Retinal pigment epithelial cell (primary cell): ENCODE measurements at regions not wholly inside any gene's neighbourhood (a gene's known extent, or its start where the extent isn't known, plus 50 kb on each side); places are given as distances from the start of the nearest gene placed in this dataset.
A peak's percentile ranks its signal among the peaks of the same experiment; 100 is the strongest.

ENCODE experiments used
- DNase-seq: peaks from one replicate; pipeline ENCODE4 v3.0.0-alpha.2; 2010; ENCODE audit warnings: low read depth
- H3K4me3 ChIP-seq: 2 replicates; pipeline ENCODE4 v1.5.1; 2011; ENCODE audit warnings: mild to moderate bottlenecking, low read length, control low read depth, moderate library complexity
- TF ChIP-seq, protein P1 (sequence below): conservative IDR thresholded peaks from 2 replicates; pipeline ENCODE4 v1.5.1; 2011; ENCODE audit warnings: low read depth, low read length, control low read depth, inconsistent platforms

GRCh38 chr6:119633461-119633860, 283.9 kb upstream of the MAN1A1 start:
- TF ChIP-seq, protein P1, sequence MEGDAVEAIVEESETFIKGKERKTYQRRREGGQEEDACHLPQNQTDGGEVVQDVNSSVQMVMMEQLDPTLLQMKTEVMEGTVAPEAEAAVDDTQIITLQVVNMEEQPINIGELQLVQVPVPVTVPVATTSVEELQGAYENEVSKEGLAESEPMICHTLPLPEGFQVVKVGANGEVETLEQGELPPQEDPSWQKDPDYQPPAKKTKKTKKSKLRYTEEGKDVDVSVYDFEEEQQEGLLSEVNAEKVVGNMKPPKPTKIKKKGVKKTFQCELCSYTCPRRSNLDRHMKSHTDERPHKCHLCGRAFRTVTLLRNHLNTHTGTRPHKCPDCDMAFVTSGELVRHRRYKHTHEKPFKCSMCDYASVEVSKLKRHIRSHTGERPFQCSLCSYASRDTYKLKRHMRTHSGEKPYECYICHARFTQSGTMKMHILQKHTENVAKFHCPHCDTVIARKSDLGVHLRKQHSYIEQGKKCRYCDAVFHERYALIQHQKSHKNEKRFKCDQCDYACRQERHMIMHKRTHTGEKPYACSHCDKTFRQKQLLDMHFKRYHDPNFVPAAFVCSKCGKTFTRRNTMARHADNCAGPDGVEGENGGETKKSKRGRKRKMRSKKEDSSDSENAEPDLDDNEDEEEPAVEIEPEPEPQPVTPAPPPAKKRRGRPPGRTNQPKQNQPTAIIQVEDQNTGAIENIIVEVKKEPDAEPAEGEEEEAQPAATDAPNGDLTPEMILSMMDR: no peak
- DNase-seq: no peak
- no peak overlapping the region for H3K4me3 ChIP-seq

GRCh38 chr6:119630561-119631192, 281.1 kb upstream of the MAN1A1 start:
- no peak overlapping the region for H3K4me3 ChIP-seq
- TF ChIP-seq, protein P1: no peak
- DNase-seq: no peak

- DNase-seq: no peak
- TF ChIP-seq, protein P1: no peak
- no peak overlapping the region for H3K4me3 ChIP-seq
Measured at GRCh38 chr6:119628691-119629594, 279.4 kb upstream of the MAN1A1 start.

DNA sequence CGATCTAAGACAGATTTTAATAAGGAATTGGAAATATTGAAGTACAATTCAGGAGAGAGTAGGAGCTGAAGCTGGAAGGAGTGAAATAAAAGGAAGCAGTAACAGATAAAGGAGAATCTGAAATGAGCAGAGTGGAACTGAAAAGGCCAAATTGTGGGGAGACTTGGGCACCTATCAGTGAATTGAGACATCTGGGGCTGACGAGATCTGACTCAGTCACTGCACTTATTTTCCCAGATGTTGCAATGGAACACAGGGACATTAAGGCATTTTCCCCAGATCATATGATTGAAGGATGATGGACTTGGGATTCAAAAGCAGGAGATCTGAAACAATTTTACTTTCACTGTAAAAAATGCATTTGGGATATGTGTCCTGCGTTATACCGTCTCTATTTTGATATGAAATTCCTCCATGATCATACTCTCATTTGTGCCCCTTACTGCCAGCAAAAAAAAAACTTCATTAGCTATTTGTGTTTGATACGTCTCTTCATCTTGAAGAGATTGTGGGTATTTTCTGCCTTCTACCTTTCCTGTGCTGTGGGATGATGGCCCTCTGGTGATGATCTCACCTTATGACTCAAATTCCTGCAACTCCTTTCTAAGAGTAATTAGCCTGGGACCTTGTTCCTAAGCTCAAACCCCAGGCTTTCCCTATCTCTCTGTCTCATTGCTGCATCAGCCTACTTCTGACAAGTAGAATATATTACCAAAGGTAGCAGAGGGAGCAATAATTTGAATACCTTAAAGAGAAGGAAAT, 278.5 kb upstream of the MAN1A1 start:
- TF ChIP-seq, protein P1: no peak
- no peak for DNase-seq
- no peak overlapping the region for H3K4me3 ChIP-seq

GRCh38 chr6:119626884-119627619, 277.5 kb upstream of the MAN1A1 start:
- DNase-seq: no peak
- TF ChIP-seq, protein P1: no peak
- H3K4me3 ChIP-seq: no peak overlapping the region

DNA sequence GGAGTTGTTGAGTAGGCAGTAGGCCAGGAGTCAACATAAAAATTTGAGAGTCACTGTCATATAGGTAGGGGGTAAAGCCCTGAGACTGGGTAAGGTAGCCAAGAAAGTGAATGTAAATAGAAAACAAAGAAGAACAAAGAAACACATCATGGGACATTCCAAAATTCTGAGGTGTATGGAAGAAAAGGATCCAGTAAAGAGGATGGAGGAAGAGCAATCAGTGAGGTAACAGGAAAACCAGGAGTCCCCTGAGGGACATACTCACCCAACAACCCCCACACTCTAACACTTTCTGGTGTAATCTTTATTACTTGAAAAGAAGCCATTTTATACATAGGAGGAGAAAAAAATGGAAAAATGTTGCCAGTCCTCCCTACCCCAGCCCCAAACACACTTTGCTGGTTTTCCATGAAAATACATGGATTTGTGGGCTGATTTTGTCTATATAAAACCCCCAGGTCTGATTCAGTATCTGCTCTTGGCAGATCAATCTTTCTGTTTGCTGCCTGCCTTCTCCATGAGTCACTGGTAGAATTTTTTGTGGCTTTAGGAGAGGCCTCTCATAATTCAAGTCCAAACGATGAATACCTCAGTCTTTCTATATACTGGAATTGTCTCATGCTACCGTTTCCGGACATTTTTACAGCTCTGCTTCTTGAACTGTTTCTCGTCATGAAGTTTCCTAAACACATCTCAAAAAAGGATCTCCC, 271.4 kb upstream of the MAN1A1 start:
- TF ChIP-seq, protein P1: no peak
- H3K4me3 ChIP-seq: no peak overlapping the region
- peak; percentile 25 for DNase-seq
